Right lobe of liver (tissue), 6 donors: ENCODE measurements at regions not wholly inside any gene's neighbourhood (a gene's known extent, or its start where the extent isn't known, plus 50 kb on each side); places are given as distances from the start of the nearest gene placed in this dataset.
"Not testable (repeated sequence)": the region's sequence is repeated elsewhere in the genome, so short reads cannot be mapped to it uniquely, and the experiment has no call there.

ENCODE experiments used
- ATAC-seq, 4 donors: fragments of 200-7000 bp; cut with Tn5 transposase; one replicate each; pipeline ENCODE4 v1.9.1; 2020; ENCODE audit warnings: mild to moderate bottlenecking in 4 of 4, moderate library complexity in 4 of 4
- DNase-seq, 3 donors: peaks; one replicate each; pipeline ENCODE4 v3.0.0-alpha.2; 2020
- H3K27ac ChIP-seq, 3 donors: fragments of 200-600 bp; one replicate each; pipeline ENCODE4 v1.8.0; 2022
- H3K27me3 ChIP-seq, 2 donors: fragments of 200-600 bp; one replicate each; pipeline ENCODE4 v1.8.0; 2022
- H3K36me3 ChIP-seq, 4 donors: fragments of 200-600 bp; sonication (generic) in 1 of 4; one replicate each; pipeline versions ENCODE4 v1.5.1 to v1.8.0; 2017 to 2022; ENCODE audit warnings: control low read depth in 1 of 4
- H3K4me1 ChIP-seq, 4 donors: fragments of 200-600 bp; sonication (generic) in 1 of 4; one replicate each; pipeline versions ENCODE4 v1.5.1 to v1.8.0; 2017 to 2022; ENCODE audit warnings: control low read depth in 1 of 4
- H3K4me3 ChIP-seq, 3 donors: fragments of 200-600 bp; one replicate each; pipeline ENCODE4 v1.8.0; 2022
- H3K9me3 ChIP-seq, 4 donors: fragments of 200-600 bp; sonication (generic) in 1 of 4; one replicate each; pipeline versions ENCODE4 v1.5.1 to v1.8.0; 2017 to 2022; ENCODE audit warnings: control low read depth in 1 of 4
- POLR2A ChIP-seq: fragments of 450-650 bp; IDR thresholded peaks from one replicate; pipeline ENCODE4 v1.6.1; 2017; ENCODE audit warnings: antibody characterized with exemption, mild to moderate bottlenecking
- WGBS: methylation state at CpG from one replicate; pipeline ENCODE4 v1.1.6; 2018; ENCODE audit warnings: low coverage, low lambda C conversion rate; ENCODE audit not compliant: insufficient coverage; ENCODE audit errors: missing lambda C conversion rate; 5-methylcytosine and 5-hydroxymethylcytosine counted together
- intact Hi-C, 2 donors: fragments of 100-400 bp; cut with DNase I; formaldehyde crosslinking; loops; one replicate each; pipeline versions ENCODE4 v1.11.2 to v1.14.1; 2022
- TF ChIP-seq, protein P1 (sequence below), 4 donors: fragments of 200-600 bp in 3 of 4; fragments of 450-650 bp in 1 of 4; IDR thresholded peaks; one replicate each; pipeline versions ENCODE4 v1.5.1 to v1.8.0; 2016 to 2022; ENCODE audit warnings: antibody characterized with exemption in 4 of 4, mild to moderate bottlenecking in 2 of 4
- donor health status: DM: no; HTN: yes; CAD: no.
- donor health status: DM: no; HTN: no; CAD: no.
- donor health status: DM: no; HTN: no; CAD: no.
- donor health status: DM: no; HTN: yes; CAD: no.
- donor health status: DM: no; HTN: yes; CAD: no.

- H3K4me3 ChIP-seq, result no peak overlapping the region
- H3K27me3 ChIP-seq, result no peaks in the 10 kb centered on the region
- TF ChIP-seq POLR2A, result no peak
- TF ChIP-seq, protein P1, sequence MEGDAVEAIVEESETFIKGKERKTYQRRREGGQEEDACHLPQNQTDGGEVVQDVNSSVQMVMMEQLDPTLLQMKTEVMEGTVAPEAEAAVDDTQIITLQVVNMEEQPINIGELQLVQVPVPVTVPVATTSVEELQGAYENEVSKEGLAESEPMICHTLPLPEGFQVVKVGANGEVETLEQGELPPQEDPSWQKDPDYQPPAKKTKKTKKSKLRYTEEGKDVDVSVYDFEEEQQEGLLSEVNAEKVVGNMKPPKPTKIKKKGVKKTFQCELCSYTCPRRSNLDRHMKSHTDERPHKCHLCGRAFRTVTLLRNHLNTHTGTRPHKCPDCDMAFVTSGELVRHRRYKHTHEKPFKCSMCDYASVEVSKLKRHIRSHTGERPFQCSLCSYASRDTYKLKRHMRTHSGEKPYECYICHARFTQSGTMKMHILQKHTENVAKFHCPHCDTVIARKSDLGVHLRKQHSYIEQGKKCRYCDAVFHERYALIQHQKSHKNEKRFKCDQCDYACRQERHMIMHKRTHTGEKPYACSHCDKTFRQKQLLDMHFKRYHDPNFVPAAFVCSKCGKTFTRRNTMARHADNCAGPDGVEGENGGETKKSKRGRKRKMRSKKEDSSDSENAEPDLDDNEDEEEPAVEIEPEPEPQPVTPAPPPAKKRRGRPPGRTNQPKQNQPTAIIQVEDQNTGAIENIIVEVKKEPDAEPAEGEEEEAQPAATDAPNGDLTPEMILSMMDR (IDR thresholded peaks at IDR 0.05), result peak; percentile 43 to 56 (median 51)
- no peaks in the 10 kb centered on the region for H3K9me3 ChIP-seq
- peak; percentile 55 to 69 (median 62) for ATAC-seq
- H3K36me3 ChIP-seq, result no peaks in the 10 kb centered on the region
- H3K4me1 ChIP-seq, result no peaks in the 10 kb centered on the region
- no peak for DNase-seq
- H3K27ac ChIP-seq, result no peak overlapping the region
- intact Hi-C loops, result no loop called here
- whole genome bisulfite sequencing, result 12% methylated on average over 5 of the region's 5 CpGs
Observed at GRCh38 chr10:15427843-15428414, 56.8 kb upstream of the FAM171A1 start.

DNA sequence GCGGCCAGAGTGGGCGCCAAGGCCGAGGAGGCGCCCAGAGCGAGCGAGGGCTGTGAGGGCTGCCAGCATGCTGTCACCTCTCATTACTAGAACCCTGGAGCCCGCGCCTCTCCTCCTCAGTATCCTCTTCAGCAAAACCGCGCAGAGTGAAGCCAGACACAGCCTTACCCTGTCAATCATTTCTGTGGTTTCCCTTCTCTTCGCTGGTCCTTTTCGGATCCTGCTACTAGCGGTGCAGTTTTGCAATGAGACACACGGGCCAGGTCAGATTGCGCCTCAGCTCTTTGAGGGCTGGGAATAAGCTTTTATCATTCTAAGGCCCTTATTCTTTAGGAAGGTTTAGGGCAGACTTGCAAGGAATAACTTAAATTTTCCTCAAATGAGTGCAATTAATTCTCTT lies 55.5 kb upstream of the FAM171A1 start:
- DNase-seq, result no peak
- H3K27ac ChIP-seq, result no peak overlapping the region
- TF ChIP-seq POLR2A, result no peak
- TF ChIP-seq, protein P1 (IDR thresholded peaks at IDR 0.05), result no peak
- intact Hi-C loops, result no loop called here
- H3K36me3 ChIP-seq, result no peaks in the 10 kb centered on the region
- H3K4me3 ChIP-seq, result no peak overlapping the region
- H3K9me3 ChIP-seq, result no peaks in the 10 kb centered on the region
- no peaks in the 10 kb centered on the region for H3K27me3 ChIP-seq
- 60% methylated on average over 2 of the region's 15 CpGs for WGBS
- ATAC-seq, result no peak
- H3K4me1 ChIP-seq, result no peaks in the 10 kb centered on the region

- no peak for TF ChIP-seq POLR2A
- TF ChIP-seq, protein P1 (IDR thresholded peaks at IDR 0.05), result no peak
- intact Hi-C loops, result no loop called here
- no peak for ATAC-seq
- H3K27me3 ChIP-seq, result no peaks in the 10 kb centered on the region
- H3K4me1 ChIP-seq, result no peaks in the 10 kb centered on the region
- no peaks in the 10 kb centered on the region for H3K36me3 ChIP-seq
- 95% methylated on average over 10 of the region's 29 CpGs for WGBS
- DNase-seq, result no peak
- no peak overlapping the region for H3K4me3 ChIP-seq
- H3K27ac ChIP-seq, result no peak overlapping the region
- no peaks in the 10 kb centered on the region for H3K9me3 ChIP-seq
Observed at GRCh38 chr10:15426115-15426514, 55.0 kb upstream of the FAM171A1 start.

DNA sequence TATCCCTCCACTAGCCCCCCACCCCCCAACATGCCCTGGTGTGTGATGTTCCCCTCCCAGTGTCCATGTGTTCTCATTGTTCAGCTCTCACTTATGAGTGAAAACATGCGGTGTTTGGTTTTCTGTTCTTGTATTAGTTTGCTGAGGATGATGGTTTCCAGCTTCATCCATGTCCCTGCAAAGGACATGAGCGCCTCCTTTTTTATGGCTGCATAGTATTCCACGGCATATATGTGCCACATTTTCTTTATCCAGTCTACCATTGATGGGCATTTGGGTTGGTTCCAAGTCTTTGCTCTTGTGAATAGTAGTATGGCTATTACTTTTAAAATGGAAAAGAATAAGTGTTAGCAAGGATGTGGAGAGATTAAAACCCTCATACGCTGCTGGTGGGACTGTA lies 50.8 kb upstream of the FAM171A1 start:
- intact Hi-C loops, result not testable (repeated sequence)

More for the DNA sequence above, 50.8 kb upstream of the FAM171A1 start:
- ATAC-seq, H3K27me3 ChIP-seq, H3K4me3 ChIP-seq, DNase-seq, H3K4me1 ChIP-seq, H3K9me3 ChIP-seq, H3K27ac ChIP-seq, H3K36me3 ChIP-seq: not testable (repeated sequence)
- 82% methylated on average over 4 of the region's 4 CpGs for WGBS
